Kidney (tissue), 13 donors: ENCODE measurements at regions not wholly inside any gene's neighbourhood (a gene's known extent, or its start where the extent isn't known, plus 50 kb on each side); places are given as distances from the start of the nearest gene placed in this dataset.

Experiments
- DNase-seq, 5 donors: peaks; one replicate each; pipeline ENCODE4 v3.0.0-alpha.2; 2013 to 2020
- FAIRE-seq: peaks from 2 replicates; lab custom pipeline; 2012; peaks lifted over from hg19 to GRCh38; lab: Jason Lieb, UNC
- H3K27ac ChIP-seq, 2 donors: one replicate each; pipeline ENCODE4 v1.7.0; 2013; ENCODE audit warnings: low read depth in 2 of 2, low read length in 2 of 2, inconsistent platforms in 1 of 2
- H3K27me3 ChIP-seq: one replicate; pipeline ENCODE4 v1.7.1; 2013; ENCODE audit warnings: low read length, inconsistent platforms; ENCODE audit not compliant: control insufficient read depth, insufficient read depth
- H3K36me3 ChIP-seq, 3 donors: one replicate each; pipeline versions ENCODE4 v1.7.0 to v1.7.1; 2013; ENCODE audit warnings: low read length in 3 of 3, control low read depth in 1 of 3, inconsistent platforms in 1 of 3; ENCODE audit not compliant: insufficient read depth in 3 of 3, control insufficient read depth in 2 of 3
- H3K4me1 ChIP-seq, 3 donors: one replicate each; pipeline versions ENCODE4 v1.7.0 to v1.7.1; 2013; ENCODE audit warnings: low read length in 3 of 3, inconsistent platforms in 1 of 3, low read depth in 1 of 3; ENCODE audit not compliant: control insufficient read depth in 2 of 3, insufficient read depth in 2 of 3
- H3K4me3 ChIP-seq, 3 donors: one replicate each; pipeline versions ENCODE4 v1.7.0 to v1.8.1; 2013; ENCODE audit warnings: low read length in 3 of 3, control low read depth in 1 of 3, inconsistent platforms in 1 of 3
- H3K9ac ChIP-seq, 3 donors: one replicate each; pipeline versions ENCODE4 v1.7.0 to v1.7.1; 2013; ENCODE audit warnings: low read length in 3 of 3, control low read depth in 1 of 3, inconsistent platforms in 1 of 3
- H3K9me3 ChIP-seq, 3 donors: one replicate each; pipeline versions ENCODE4 v1.7.0 to v1.7.1; 2013; ENCODE audit warnings: low read length in 3 of 3, control low read depth in 1 of 3, inconsistent platforms in 1 of 3; ENCODE audit not compliant: control insufficient read depth in 2 of 3, insufficient read depth in 1 of 3
- CTCF ChIP-seq: IDR thresholded peaks from 3 replicates; pipeline ENCODE4 v1.5.1; 2012; ENCODE audit warnings: mild to moderate bottlenecking, moderate library complexity, borderline replicate concordance; ENCODE audit not compliant: insufficient read depth; ENCODE audit errors: extremely low read depth
- intact Hi-C: fragments of 100-400 bp; cut with DNase I; formaldehyde crosslinking; loops from one replicate; pipeline ENCODE4 v1.11.1; 2022
- donor health status: control.
- donor health status: control.
- donor health status: control.
- donor health status: control.
- donor health status: control.
- donor health status: DM: yes; HTN: yes; CAD: no.
- donor health status: Normal renal cell carcinoma (clear cell type).

- intact Hi-C loops = no loop called here
- Histone ChIP-seq H3K4me3 (no peak overlapping the region), H3K27ac (no peak overlapping the region), H3K9me3 (no peaks in the 10 kb centered on the region), H3K36me3 (no peaks in the 10 kb centered on the region), H3K4me1 (no peaks in the 10 kb centered on the region), H3K27me3 (no peaks in the 10 kb centered on the region), H3K9ac (no peak overlapping the region)
- no peak for DNase-seq
- TF ChIP-seq CTCF = no peak
- no peak for FAIRE-seq
These were observed 129.6 kb upstream of the GPR149 start for GRCh38 chr3:154559623-154560022.

- Histone ChIP-seq H3K4me1 (no peaks in the 10 kb centered on the region), H3K27me3 (no peaks in the 10 kb centered on the region), H3K9ac (no peak overlapping the region), H3K4me3 (no peak overlapping the region), H3K9me3 (no peaks in the 10 kb centered on the region), H3K27ac (no peak overlapping the region), H3K36me3 (no peaks in the 10 kb centered on the region)
- no peak for FAIRE-seq
- intact Hi-C loops = no loop called here
- DNase-seq = no peak
- no peak for TF ChIP-seq CTCF
These were observed 122.3 kb upstream of the GPR149 start for GRCh38 chr3:154552338-154552737.

- Histone ChIP-seq H3K36me3 (no peaks in the 10 kb centered on the region), H3K4me3 (no peak overlapping the region), H3K27me3 (no peaks in the 10 kb centered on the region), H3K9me3 (no peaks in the 10 kb centered on the region), H3K4me1 (no peaks in the 10 kb centered on the region), H3K27ac (no peak overlapping the region), H3K9ac (no peak overlapping the region)
- TF ChIP-seq CTCF = no peak
- intact Hi-C loops = no loop called here
- FAIRE-seq (no peak), DNase-seq (no peak)
These were observed 119.4 kb upstream of the GPR149 start for GRCh38 chr3:154549391-154549790.

DNA sequence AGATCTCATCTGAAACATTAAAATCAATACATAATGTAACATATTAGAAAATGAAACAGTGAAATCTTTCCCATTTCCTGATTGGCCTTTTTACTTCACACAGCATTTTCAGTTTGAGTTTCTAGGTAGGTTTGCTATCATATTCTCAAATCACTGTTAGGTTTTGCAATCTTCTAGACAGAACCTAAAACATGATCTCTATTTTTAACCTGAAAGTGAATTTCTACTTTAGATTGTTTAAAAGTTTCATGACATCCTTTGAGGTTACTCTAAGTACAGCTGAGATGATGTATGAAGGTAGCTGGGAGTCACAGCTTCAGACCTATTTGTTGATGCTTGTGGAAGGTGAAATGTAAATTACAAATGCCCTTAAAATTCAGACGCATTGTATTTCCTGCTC lies 118.4 kb upstream of the GPR149 start:
- no peaks in the 10 kb centered on the region for H3K9me3 ChIP-seq
- H3K27me3 ChIP-seq = no peaks in the 10 kb centered on the region
- no peak for TF ChIP-seq CTCF
- no peak for FAIRE-seq
- H3K9ac ChIP-seq = no peak overlapping the region
- no peak overlapping the region for H3K4me3 ChIP-seq
- no peak overlapping the region for H3K27ac ChIP-seq
- no peaks in the 10 kb centered on the region for H3K4me1 ChIP-seq
- intact Hi-C loops = no loop called here
- no peak for DNase-seq
- no peaks in the 10 kb centered on the region for H3K36me3 ChIP-seq
